ENCODE measurements at regions not wholly inside any gene's neighbourhood (a gene's known extent, or its start where the extent isn't known, plus 50 kb on each side); places are given as distances from the start of the nearest gene placed in this dataset.
"Not testable (repeated sequence)": the region's sequence is repeated elsewhere in the genome, so short reads cannot be mapped to it uniquely, and the experiment has no call there.

- in situ Hi-C loops (cut with HindIII; ENCODE audit: low sequenced_read_pairs), result no loop called here
These were observed 168.2 kb upstream of the SSTR1 start for GRCh38 chr14:38039496-38039895.

DNA sequence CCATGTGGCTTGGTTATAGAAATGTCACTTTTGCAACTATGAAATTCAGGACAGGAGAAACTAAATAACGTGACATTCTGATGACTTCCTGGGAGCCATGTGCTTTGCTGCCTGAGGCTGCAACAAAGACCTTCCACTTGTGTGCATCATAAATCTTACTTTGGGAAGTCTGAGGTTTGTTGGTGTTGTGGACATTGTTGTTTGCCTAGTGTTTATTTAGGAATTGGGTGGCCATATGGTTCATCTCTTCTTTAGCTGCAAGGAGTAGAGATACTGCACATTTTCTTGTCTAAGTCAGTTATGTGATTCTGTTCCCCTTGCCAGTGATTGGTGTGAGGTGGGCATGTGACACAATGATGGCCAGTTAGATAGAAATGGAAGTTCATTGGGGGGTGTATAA is 167.3 kb upstream of the SSTR1 start:
- in situ Hi-C loops (cut with HindIII; ENCODE audit: low sequenced_read_pairs), result no loop called here

- in situ Hi-C loops (cut with HindIII; ENCODE audit: low sequenced_read_pairs), result no loop called here
These were observed 165.4 kb upstream of the SSTR1 start for GRCh38 chr14:38042322-38042721.

DNA sequence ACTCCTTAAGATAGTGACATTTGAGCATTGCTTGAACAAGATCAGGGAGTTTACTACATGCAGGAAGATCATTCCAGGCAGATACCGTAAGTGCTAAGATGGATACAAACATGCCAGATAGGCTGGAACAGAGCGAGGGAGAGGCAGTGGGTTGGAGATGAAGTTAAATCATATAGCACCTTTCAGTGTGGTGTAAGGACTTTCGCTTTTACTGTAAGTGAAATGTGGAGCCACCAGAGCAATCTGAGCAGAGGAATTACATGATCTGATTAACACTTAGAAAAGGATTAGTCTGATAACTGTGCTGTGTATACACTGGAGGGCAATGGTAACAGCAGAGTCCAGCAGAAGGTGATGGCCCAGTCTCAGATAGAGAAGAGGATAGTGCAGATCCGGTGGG is 163.0 kb upstream of the SSTR1 start:
- in situ Hi-C loops (cut with HindIII; ENCODE audit: low sequenced_read_pairs), result no loop called here

- in situ Hi-C loops (cut with HindIII; ENCODE audit: low sequenced_read_pairs), result no loop called here
These were observed 162.2 kb upstream of the SSTR1 start for GRCh38 chr14:38045461-38045860.

GRCh38 chr14:38046160-38046559 is 161.5 kb upstream of the SSTR1 start:
- in situ Hi-C loops (cut with HindIII; ENCODE audit: low sequenced_read_pairs), result no loop called here

GRCh38 chr14:38047195-38047902 is 160.4 kb upstream of the SSTR1 start:
- in situ Hi-C loops (cut with HindIII; ENCODE audit: low sequenced_read_pairs), result no loop called here

- in situ Hi-C loops (cut with HindIII; ENCODE audit: low sequenced_read_pairs), result no loop called here
These were observed 154.0 kb upstream of the SSTR1 start for GRCh38 chr14:38053666-38054065.

GRCh38 chr14:38056270-38056669 is 151.4 kb upstream of the SSTR1 start:
- in situ Hi-C loops (cut with HindIII; ENCODE audit: low sequenced_read_pairs), result no loop called here

GRCh38 chr14:38062223-38062622 is 145.5 kb upstream of the SSTR1 start:
- in situ Hi-C loops (cut with HindIII; ENCODE audit: low sequenced_read_pairs), result not testable (repeated sequence)

- in situ Hi-C loops (cut with HindIII; ENCODE audit: low sequenced_read_pairs), result no loop called here
These were observed 143.9 kb upstream of the SSTR1 start for GRCh38 chr14:38063711-38064320.

GRCh38 chr14:38065106-38065762 is 142.5 kb upstream of the SSTR1 start:
- in situ Hi-C loops (cut with HindIII; ENCODE audit: low sequenced_read_pairs), result no loop called here

- in situ Hi-C loops (cut with HindIII; ENCODE audit: low sequenced_read_pairs), result no loop called here
These were observed 137.6 kb upstream of the SSTR1 start for GRCh38 chr14:38070061-38070588.

DNA sequence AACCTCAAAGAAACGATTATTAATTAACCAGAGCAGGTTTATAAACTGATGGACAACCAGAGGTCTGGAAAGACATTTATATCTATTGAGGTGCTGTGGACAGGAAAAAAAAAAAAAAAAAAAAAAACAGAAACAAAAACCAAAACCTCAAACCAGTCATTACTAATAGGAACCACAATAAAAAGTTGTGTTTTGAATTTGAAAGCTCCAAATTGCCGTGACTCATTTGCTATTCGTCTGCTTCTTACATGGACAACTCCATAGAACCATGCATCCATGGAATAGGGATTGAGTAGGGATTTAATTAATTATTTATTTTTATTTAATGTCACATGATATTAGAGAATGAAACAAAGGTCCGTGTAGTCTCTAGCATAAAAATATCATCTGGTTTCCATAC is 134.1 kb upstream of the SSTR1 start:
- in situ Hi-C loops (cut with HindIII; ENCODE audit: low sequenced_read_pairs), result no loop called here

DNA sequence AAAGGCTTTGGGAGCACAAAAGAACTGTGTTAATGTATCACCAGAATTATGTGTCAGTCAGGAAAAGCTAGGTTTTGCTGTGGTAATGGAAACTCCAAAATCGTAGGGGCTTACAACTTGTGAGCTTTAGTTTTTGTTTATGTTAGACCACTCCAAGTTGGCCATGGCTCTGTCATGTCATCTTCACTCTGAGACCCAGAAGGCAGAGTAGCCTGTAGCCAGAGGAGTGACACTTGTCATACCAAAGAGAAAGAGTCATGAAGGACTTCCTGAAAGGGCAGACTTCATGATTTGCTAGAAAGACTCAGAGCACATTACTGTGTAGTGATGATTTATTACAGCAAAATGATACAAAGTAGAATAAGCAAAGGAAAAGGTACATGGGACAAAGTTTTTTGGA is 133.6 kb upstream of the SSTR1 start:
- in situ Hi-C loops (cut with HindIII; ENCODE audit: low sequenced_read_pairs), result no loop called here

- in situ Hi-C loops (cut with HindIII; ENCODE audit: low sequenced_read_pairs), result no loop called here
These were observed 132.9 kb upstream of the SSTR1 start for GRCh38 chr14:38074754-38075153.

- in situ Hi-C loops (cut with HindIII; ENCODE audit: low sequenced_read_pairs), result no loop called here
These were observed 129.3 kb upstream of the SSTR1 start for GRCh38 chr14:38078393-38078792.

DNA sequence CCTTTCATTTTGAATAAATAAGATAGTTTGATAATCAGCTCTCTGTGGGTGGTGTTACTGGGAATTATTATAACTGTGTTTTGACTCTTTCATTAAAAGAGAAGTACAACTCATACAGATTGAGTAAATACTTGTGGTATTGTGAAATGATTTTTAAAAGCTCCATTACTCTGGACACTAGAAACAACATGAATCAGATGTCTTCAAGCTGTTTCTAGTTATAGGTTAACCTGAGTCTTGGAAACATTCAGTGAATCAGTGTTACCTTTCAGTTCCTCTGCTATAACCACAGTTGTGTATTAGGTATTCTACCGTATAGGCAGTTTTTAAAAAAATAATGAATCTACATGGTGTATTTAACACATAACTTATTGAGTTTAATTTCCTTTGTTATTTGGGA is 128.4 kb upstream of the SSTR1 start:
- in situ Hi-C loops (cut with HindIII; ENCODE audit: low sequenced_read_pairs), result no loop called here

DNA sequence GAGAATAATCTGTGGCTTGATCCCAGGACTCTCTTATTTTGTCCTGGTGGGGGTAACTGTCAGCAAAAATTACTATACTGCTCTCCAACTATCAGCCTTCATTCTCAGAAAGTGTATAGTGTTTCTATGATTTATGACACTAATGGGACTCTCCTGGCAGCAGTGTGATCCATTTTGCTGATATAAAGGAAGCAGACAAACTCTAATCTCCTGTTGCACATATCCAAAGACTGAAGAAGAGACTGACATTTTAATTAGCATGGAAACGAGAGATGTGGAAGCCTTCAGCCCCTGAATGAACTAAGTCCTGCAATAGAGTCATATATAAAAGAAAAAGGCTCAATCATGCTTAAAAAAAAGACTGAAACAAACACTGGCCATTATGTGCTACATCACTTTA is 127.8 kb upstream of the SSTR1 start:
- in situ Hi-C loops (cut with HindIII; ENCODE audit: low sequenced_read_pairs), result no loop called here

- in situ Hi-C loops (cut with HindIII; ENCODE audit: low sequenced_read_pairs), result no loop called here
These were observed 127.0 kb upstream of the SSTR1 start for GRCh38 chr14:38080696-38081095.

GRCh38 chr14:38083039-38083438 is 124.7 kb upstream of the SSTR1 start:
- in situ Hi-C loops (cut with HindIII; ENCODE audit: low sequenced_read_pairs), result no loop called here

DNA sequence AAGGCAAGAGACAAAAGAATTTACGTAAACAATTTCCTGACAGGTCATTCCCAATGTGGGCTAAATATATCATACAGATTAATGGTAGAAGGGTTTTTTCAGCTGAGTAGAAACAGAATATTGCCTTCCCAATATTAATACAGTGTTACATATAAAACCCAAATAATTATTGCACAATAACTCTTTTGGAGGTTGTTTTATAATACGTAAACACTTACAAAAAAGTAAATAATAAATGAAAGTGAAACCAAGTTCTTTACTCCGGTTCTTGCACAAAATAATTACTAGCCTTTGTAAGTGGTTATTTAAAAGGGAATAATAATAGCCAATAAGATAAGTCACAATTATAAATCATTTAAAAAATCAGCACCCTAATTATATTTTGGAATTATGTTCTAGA is 118.6 kb upstream of the SSTR1 start:
- in situ Hi-C loops (cut with HindIII; ENCODE audit: low sequenced_read_pairs), result no loop called here
